ENCODE measurements at regions not wholly inside any gene's neighbourhood (a gene's known extent, or its start where the extent isn't known, plus 50 kb on each side); places are given as distances from the start of the nearest gene placed in this dataset.

DNA sequence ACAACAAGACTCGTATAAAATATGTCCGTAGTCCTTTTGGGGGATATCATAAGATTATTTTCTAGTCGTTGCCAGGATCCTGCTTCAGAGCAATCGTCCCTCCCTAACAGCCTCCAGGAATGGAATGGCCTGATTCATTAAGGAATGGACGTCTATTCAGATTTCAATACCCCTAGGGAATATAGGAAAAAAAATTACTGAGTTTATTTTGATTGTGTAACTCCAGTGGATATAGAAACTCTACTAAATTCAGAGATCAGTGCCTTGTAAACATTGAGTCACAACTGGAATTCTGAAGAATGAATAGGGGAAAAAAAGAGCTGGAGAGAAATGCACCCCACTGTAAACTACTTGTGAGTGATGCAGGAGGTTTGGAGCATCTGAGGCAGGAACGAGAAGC, 1171.5 kb upstream of the GOT2 start:
- no peak for TF ChIP-seq CTCF (IDR thresholded peaks at IDR 0.05; ENCODE audit: insufficient read depth, low read length, poor library complexity, severe bottlenecking)
- no peak for TF ChIP-seq EZH2phosphoT487 (conservative IDR thresholded peaks at IDR 0.05; ENCODE audit: low read length)

Measured in SU-DHL-6 (cell line).